ENCODE measurements at regions not wholly inside any gene's neighbourhood (a gene's known extent, or its start where the extent isn't known, plus 50 kb on each side); places are given as distances from the start of the nearest gene placed in this dataset.

GRCh38 chr4:123809864-123810263 is 413.3 kb downstream of the SPRY1 start:
- peaks cover 0 to 17% (median 0%) of the 10 kb centered on the region in 3 donors for H3K4me1 ChIP-seq

GRCh38 chr4:123812066-123812390 is 415.4 kb downstream of the SPRY1 start:
- peaks cover 0 to 17% (median 0%) of the 10 kb centered on the region in 3 donors for H3K4me1 ChIP-seq
- H3K27me3 ChIP-seq = no peaks in the 10 kb centered on the region
- no peaks in the 10 kb centered on the region for H3K36me3 ChIP-seq
- H3K4me3 ChIP-seq = peak overlapping the region; percentile 5 to 52 (median 28)
- WGBS, 2 donors = 9 to 18% methylated on average over 3 of the region's 3 CpGs
- peak overlapping the region; percentile 66 to 76 (median 72) for H3K27ac ChIP-seq
- H3K9me3 ChIP-seq = no peaks in the 10 kb centered on the region
- TF ChIP-seq CTCF (IDR thresholded peaks at IDR 0.05) (no peak), POLR2A (IDR thresholded peaks at IDR 0.05) (no peak)
- intact Hi-C loops (cut with DNase I) = no loop called here
- DNase-seq = no peak

More at GRCh38 chr4:123809864-123810263, 413.3 kb downstream of the SPRY1 start:
- no peak for DNase-seq
- Histone ChIP-seq H3K4me3 (no peak overlapping the region), H3K27me3 (no peaks in the 10 kb centered on the region), H3K27ac (no peak overlapping the region), H3K9me3 (no peaks in the 10 kb centered on the region), H3K36me3 (no peaks in the 10 kb centered on the region)
- TF ChIP-seq CTCF (IDR thresholded peaks at IDR 0.05) (no peak), POLR2A (IDR thresholded peaks at IDR 0.05) (no peak)
- WGBS, 2 donors = 75 to 92% methylated on average over 1 of the region's 1 CpG
- intact Hi-C loops (cut with DNase I) = no loop called here

- Histone ChIP-seq H3K27me3 (no peaks in the 10 kb centered on the region), H3K27ac (no peak overlapping the region), H3K4me3 (no peak overlapping the region), H3K9me3 (no peaks in the 10 kb centered on the region), H3K36me3 (no peaks in the 10 kb centered on the region), H3K4me1 (peaks cover 0 to 17% (median 0%) of the 10 kb centered on the region in 3 donors)
- intact Hi-C loops (cut with DNase I) = no loop called here
- DNase-seq = no peak
- TF ChIP-seq CTCF (IDR thresholded peaks at IDR 0.05) (no peak), POLR2A (IDR thresholded peaks at IDR 0.05) (no peak)
- WGBS, 2 donors = 83 to 97% methylated on average over 2 of the region's 2 CpGs
These were observed 417.3 kb downstream of the SPRY1 start for GRCh38 chr4:123813901-123814300.

- H3K36me3 ChIP-seq = no peaks in the 10 kb centered on the region
- no peak overlapping the region for H3K27ac ChIP-seq
- H3K27me3 ChIP-seq = no peaks in the 10 kb centered on the region
- no peaks in the 10 kb centered on the region for H3K9me3 ChIP-seq
- intact Hi-C loops (cut with DNase I) = no loop called here
- H3K4me3 ChIP-seq = no peak overlapping the region
- TF ChIP-seq POLR2A (IDR thresholded peaks at IDR 0.05) (no peak), CTCF (IDR thresholded peaks at IDR 0.05) (no peak)
- DNase-seq = no peak
- WGBS, 2 donors = 53 to 54% methylated on average over 2 of the region's 2 CpGs
- peaks cover 0 to 8% (median 0%) of the 10 kb centered on the region in 3 donors for H3K4me1 ChIP-seq
These were observed 419.9 kb downstream of the SPRY1 start for GRCh38 chr4:123816462-123816861.

- H3K4me3 ChIP-seq = no peak overlapping the region
- no peaks in the 10 kb centered on the region for H3K36me3 ChIP-seq
- DNase-seq = no peak
- intact Hi-C loops (cut with DNase I) = no loop called here
- WGBS, 2 donors = 81 to 82% methylated on average over 7 of the region's 7 CpGs
- no peak overlapping the region for H3K27ac ChIP-seq
- TF ChIP-seq POLR2A (IDR thresholded peaks at IDR 0.05) = no peak
- TF ChIP-seq CTCF (IDR thresholded peaks at IDR 0.05) = no peak
- peaks cover 0 to 1% (median 0%) of the 10 kb centered on the region in 3 donors for H3K4me1 ChIP-seq
- no peaks in the 10 kb centered on the region for H3K9me3 ChIP-seq
- H3K27me3 ChIP-seq = no peaks in the 10 kb centered on the region
These were observed 420.6 kb downstream of the SPRY1 start for GRCh38 chr4:123817025-123817688.

Data from esophagus squamous epithelium (tissue), 5 donors.